ENCODE measurements at regions not wholly inside any gene's neighbourhood (a gene's known extent, or its start where the extent isn't known, plus 50 kb on each side); places are given as distances from the start of the nearest gene placed in this dataset.

DNA sequence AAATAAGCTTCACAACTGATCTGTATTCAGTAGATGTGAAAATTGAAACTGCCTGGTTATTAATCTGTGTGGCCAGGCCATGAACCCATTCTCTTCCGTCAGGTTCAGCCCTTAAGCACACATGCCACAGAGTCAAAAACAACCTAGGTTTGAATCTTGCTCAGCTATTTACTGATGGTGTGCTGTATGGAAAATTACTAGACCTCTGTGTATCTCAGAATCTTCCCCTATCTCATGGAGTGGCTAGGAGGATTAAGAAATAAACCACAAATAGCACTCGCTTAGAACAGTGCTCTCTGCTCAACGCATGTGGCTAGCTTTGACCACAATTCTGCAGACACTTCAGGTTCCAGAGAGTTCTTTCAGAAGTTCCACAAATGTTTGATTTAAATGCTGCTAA is 240.7 kb upstream of the PLEKHG7 start (continued):
- TF ChIP-seq CBX5 (IDR thresholded peaks at IDR 0.05; ENCODE audit: low read depth), result peak; percentile 34; the same call in 1 of the 2 replicates
- peak; percentile 26; the same call in 1 of the 2 replicates for TF ChIP-seq BACH1 (IDR thresholded peaks at IDR 0.05; ENCODE audit: borderline replicate concordance)
- peak; percentile 58; the same call in 2 of the 3 replicates for TF ChIP-seq POU2F2 (IDR thresholded peaks at IDR 0.05; ENCODE audit: borderline replicate concordance, low read depth, low read length)
- 0 out of 2 replicates have a peak, but pooled peaks have one; percentile 6 for TF ChIP-seq TBL1XR1 (IDR thresholded peaks at IDR 0.05; ENCODE audit: low read depth, low read length)
- 0 out of 2 replicates have a peak, but pooled peaks have one; percentile 55 for TF ChIP-seq NBN (IDR thresholded peaks at IDR 0.05)
- TF ChIP-seq, protein P1, sequence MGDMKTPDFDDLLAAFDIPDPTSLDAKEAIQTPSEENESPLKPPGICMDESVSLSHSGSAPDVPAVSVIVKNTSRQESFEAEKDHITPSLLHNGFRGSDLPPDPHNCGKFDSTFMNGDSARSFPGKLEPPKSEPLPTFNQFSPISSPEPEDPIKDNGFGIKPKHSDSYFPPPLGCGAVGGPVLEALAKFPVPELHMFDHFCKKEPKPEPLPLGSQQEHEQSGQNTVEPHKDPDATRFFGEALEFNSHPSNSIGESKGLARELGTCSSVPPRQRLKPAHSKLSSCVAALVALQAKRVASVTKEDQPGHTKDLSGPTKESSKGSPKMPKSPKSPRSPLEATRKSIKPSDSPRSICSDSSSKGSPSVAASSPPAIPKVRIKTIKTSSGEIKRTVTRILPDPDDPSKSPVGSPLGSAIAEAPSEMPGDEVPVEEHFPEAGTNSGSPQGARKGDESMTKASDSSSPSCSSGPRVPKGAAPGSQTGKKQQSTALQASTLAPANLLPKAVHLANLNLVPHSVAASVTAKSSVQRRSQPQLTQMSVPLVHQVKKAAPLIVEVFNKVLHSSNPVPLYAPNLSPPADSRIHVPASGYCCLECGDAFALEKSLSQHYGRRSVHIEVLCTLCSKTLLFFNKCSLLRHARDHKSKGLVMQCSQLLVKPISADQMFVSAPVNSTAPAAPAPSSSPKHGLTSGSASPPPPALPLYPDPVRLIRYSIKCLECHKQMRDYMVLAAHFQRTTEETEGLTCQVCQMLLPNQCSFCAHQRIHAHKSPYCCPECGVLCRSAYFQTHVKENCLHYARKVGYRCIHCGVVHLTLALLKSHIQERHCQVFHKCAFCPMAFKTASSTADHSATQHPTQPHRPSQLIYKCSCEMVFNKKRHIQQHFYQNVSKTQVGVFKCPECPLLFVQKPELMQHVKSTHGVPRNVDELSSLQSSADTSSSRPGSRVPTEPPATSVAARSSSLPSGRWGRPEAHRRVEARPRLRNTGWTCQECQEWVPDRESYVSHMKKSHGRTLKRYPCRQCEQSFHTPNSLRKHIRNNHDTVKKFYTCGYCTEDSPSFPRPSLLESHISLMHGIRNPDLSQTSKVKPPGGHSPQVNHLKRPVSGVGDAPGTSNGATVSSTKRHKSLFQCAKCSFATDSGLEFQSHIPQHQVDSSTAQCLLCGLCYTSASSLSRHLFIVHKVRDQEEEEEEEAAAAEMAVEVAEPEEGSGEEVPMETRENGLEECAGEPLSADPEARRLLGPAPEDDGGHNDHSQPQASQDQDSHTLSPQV (IDR thresholded peaks at IDR 0.05), result peak; percentile 43; the same call in 1 of the 2 replicates
- no peak for TF ChIP-seq KAT2A (conservative IDR thresholded peaks at IDR 0.05; ENCODE audit: control insufficient read depth, low read depth, low read length)
- TF ChIP-seq SMAD5 (IDR thresholded peaks at IDR 0.05; ENCODE audit: low read depth), result 0 out of 2 replicates have a peak, but pooled peaks have one; percentile 32
- TF ChIP-seq RB1 (IDR thresholded peaks at IDR 0.05; ENCODE audit: borderline replicate concordance), result no peak
- TF ChIP-seq ZNF274 (IDR thresholded peaks at IDR 0.05; ENCODE audit: insufficient read depth, insufficient read length), result no peak
- TF ChIP-seq NFYA (IDR thresholded peaks at IDR 0.05; ENCODE audit: borderline replicate concordance, low read depth, low read length), result no peak
- TF ChIP-seq FOS (IDR thresholded peaks at IDR 0.05; ENCODE audit: borderline replicate concordance, extremely low read depth, insufficient read length), result no peak
- TF ChIP-seq CHD4 (IDR thresholded peaks at IDR 0.05), result no peak
- TF ChIP-seq ZNF207 (IDR thresholded peaks at IDR 0.05; ENCODE audit: borderline replicate concordance), result no peak
- TF ChIP-seq, protein P2, sequence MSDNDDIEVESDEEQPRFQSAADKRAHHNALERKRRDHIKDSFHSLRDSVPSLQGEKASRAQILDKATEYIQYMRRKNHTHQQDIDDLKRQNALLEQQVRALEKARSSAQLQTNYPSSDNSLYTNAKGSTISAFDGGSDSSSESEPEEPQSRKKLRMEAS (IDR thresholded peaks at IDR 0.05; ENCODE audit: low read depth, low read length), result no peak
- TF ChIP-seq RELA (IDR thresholded peaks at IDR 0.05; ENCODE audit: borderline replicate concordance, partially characterized antibody), result no peak
- TF ChIP-seq GABPA (IDR thresholded peaks at IDR 0.05; ENCODE audit: low read depth), result no peak
- TF ChIP-seq RBBP5 (conservative IDR thresholded peaks at IDR 0.05), result no peak
- peak; percentile 65; the same call in 1 of the 2 replicates for TF ChIP-seq TAF1 (IDR thresholded peaks at IDR 0.05; ENCODE audit: borderline replicate concordance, low read depth, low read length)
- TF ChIP-seq CEBPB (IDR thresholded peaks at IDR 0.05; ENCODE audit: borderline replicate concordance in 1 of 2, low read depth in 2 of 2, low read length in 2 of 2), result 0 out of 4 replicates have a peak, but pooled peaks of 1 of the 2 experiments have one; percentile 47
- TF ChIP-seq NR2C2 (IDR thresholded peaks at IDR 0.05; ENCODE audit: borderline replicate concordance, control insufficient read depth, insufficient read length, low read depth), result no peak
- TF ChIP-seq SRF (IDR thresholded peaks at IDR 0.05; ENCODE audit: low read depth in 2 of 2, low read length in 2 of 2), result no peak
- no peak for TF ChIP-seq SPI1 (IDR thresholded peaks at IDR 0.05; ENCODE audit: borderline replicate concordance, insufficient read depth, low read depth, low read length)
- TF ChIP-seq, protein P3, sequence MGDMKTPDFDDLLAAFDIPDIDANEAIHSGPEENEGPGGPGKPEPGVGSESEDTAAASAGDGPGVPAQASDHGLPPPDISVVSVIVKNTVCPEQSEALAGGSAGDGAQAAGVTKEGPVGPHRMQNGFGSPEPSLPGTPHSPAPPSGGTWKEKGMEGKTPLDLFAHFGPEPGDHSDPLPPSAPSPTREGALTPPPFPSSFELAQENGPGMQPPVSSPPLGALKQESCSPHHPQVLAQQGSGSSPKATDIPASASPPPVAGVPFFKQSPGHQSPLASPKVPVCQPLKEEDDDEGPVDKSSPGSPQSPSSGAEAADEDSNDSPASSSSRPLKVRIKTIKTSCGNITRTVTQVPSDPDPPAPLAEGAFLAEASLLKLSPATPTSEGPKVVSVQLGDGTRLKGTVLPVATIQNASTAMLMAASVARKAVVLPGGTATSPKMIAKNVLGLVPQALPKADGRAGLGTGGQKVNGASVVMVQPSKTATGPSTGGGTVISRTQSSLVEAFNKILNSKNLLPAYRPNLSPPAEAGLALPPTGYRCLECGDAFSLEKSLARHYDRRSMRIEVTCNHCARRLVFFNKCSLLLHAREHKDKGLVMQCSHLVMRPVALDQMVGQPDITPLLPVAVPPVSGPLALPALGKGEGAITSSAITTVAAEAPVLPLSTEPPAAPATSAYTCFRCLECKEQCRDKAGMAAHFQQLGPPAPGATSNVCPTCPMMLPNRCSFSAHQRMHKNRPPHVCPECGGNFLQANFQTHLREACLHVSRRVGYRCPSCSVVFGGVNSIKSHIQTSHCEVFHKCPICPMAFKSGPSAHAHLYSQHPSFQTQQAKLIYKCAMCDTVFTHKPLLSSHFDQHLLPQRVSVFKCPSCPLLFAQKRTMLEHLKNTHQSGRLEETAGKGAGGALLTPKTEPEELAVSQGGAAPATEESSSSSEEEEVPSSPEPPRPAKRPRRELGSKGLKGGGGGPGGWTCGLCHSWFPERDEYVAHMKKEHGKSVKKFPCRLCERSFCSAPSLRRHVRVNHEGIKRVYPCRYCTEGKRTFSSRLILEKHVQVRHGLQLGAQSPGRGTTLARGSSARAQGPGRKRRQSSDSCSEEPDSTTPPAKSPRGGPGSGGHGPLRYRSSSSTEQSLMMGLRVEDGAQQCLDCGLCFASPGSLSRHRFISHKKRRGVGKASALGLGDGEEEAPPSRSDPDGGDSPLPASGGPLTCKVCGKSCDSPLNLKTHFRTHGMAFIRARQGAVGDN (IDR thresholded peaks at IDR 0.05), result peak; percentile 87
- TF ChIP-seq RAD21 (IDR thresholded peaks at IDR 0.05; ENCODE audit: insufficient read depth, low read depth, low read length), result no peak; the same call in 1 of the 2 replicates

All from GM12878 (cell line).